Suprapubic skin (tissue), 4 donors: ENCODE measurements at regions not wholly inside any gene's neighbourhood (a gene's known extent, or its start where the extent isn't known, plus 50 kb on each side); places are given as distances from the start of the nearest gene placed in this dataset.

Source experiments
- DNase-seq, 2 donors: peaks; one replicate each; pipeline ENCODE4 v3.0.0-alpha.2; 2019; ENCODE audit warnings: low spot score in 2 of 2
- H3K27ac ChIP-seq: fragments of 200-600 bp; sonication (generic); one replicate; pipeline ENCODE4 v1.5.1; 2019
- H3K27me3 ChIP-seq: fragments of 200-600 bp; sonication (generic); one replicate; pipeline ENCODE4 v1.5.1; 2019
- H3K36me3 ChIP-seq: fragments of 200-600 bp; sonication (generic); one replicate; pipeline ENCODE4 v1.5.1; 2019
- H3K4me1 ChIP-seq: fragments of 200-600 bp; sonication (generic); one replicate; pipeline ENCODE4 v1.5.1; 2019
- H3K4me3 ChIP-seq: fragments of 200-600 bp; sonication (generic); one replicate; pipeline ENCODE4 v1.5.1; 2019; ENCODE audit warnings: mild to moderate bottlenecking
- H3K9me3 ChIP-seq: fragments of 200-600 bp; sonication (generic); one replicate; pipeline ENCODE4 v1.5.1; 2019
- EP300 ChIP-seq: sonication (generic); formaldehyde crosslinking; IDR thresholded peaks from one replicate; pipeline ENCODE4 v1.6.1; 2017; ENCODE audit warnings: antibody characterized with exemption
- POLR2A ChIP-seq, 2 donors: fragments of 450-650 bp; IDR thresholded peaks; one replicate each; pipeline ENCODE4 v1.6.1; 2017; ENCODE audit warnings: antibody characterized with exemption in 2 of 2, mild to moderate bottlenecking in 2 of 2, moderate library complexity in 2 of 2
- POLR2AphosphoS5 ChIP-seq, 3 donors: sonication (generic); formaldehyde crosslinking; IDR thresholded peaks; one replicate each; pipeline ENCODE4 v1.6.1; 2017; ENCODE audit warnings: antibody characterized with exemption in 3 of 3
- WGBS: methylation state at CpG from one replicate; pipeline ENCODE4 v1.1.5; 2018; 5-methylcytosine and 5-hydroxymethylcytosine counted together
- TF ChIP-seq, protein P1 (sequence below), 2 donors: fragments of 200-600 bp in 1 of 2; fragments of 450-650 bp in 1 of 2; sonication (generic) in 1 of 2; IDR thresholded peaks; one replicate each; pipeline ENCODE4 v1.5.1; 2016 to 2019; ENCODE audit warnings: antibody characterized with exemption in 2 of 2, mild to moderate bottlenecking in 1 of 2, moderate library complexity in 1 of 2

DNA sequence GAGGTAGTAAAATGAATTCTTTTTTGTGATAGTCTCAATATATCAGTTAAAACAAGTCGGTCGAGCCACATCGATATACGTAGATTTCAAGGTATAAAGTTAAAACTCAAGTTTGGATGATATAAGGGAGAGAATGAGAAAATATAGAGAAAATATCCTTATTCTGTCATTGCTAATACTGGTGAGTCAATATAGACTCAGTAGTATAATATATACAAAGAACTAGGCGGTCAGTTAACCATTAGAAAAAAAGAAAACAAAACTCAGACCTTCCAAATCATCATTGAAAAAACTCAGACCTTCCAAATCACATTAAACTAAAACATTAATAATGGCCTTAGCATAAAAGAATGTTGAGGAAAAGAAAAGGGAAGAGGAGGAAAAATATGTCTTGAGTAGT is 817.1 kb upstream of the IGFBP3 start:
- no peaks in the 10 kb centered on the region for H3K27me3 ChIP-seq
- whole genome bisulfite sequencing = 96% methylated on average over 5 of the region's 5 CpGs
- H3K27ac ChIP-seq = no peak overlapping the region
- H3K4me1 ChIP-seq = no peaks in the 10 kb centered on the region
- no peak overlapping the region for H3K4me3 ChIP-seq
- no peak for DNase-seq
- TF ChIP-seq POLR2A (IDR thresholded peaks at IDR 0.05) (no peak), EP300 (no peak), POLR2AphosphoS5 (IDR thresholded peaks at IDR 0.05) (no peak)
- TF ChIP-seq, protein P1, sequence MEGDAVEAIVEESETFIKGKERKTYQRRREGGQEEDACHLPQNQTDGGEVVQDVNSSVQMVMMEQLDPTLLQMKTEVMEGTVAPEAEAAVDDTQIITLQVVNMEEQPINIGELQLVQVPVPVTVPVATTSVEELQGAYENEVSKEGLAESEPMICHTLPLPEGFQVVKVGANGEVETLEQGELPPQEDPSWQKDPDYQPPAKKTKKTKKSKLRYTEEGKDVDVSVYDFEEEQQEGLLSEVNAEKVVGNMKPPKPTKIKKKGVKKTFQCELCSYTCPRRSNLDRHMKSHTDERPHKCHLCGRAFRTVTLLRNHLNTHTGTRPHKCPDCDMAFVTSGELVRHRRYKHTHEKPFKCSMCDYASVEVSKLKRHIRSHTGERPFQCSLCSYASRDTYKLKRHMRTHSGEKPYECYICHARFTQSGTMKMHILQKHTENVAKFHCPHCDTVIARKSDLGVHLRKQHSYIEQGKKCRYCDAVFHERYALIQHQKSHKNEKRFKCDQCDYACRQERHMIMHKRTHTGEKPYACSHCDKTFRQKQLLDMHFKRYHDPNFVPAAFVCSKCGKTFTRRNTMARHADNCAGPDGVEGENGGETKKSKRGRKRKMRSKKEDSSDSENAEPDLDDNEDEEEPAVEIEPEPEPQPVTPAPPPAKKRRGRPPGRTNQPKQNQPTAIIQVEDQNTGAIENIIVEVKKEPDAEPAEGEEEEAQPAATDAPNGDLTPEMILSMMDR (IDR thresholded peaks at IDR 0.05) = no peak
- no peaks in the 10 kb centered on the region for H3K36me3 ChIP-seq
- H3K9me3 ChIP-seq = no peaks in the 10 kb centered on the region

DNA sequence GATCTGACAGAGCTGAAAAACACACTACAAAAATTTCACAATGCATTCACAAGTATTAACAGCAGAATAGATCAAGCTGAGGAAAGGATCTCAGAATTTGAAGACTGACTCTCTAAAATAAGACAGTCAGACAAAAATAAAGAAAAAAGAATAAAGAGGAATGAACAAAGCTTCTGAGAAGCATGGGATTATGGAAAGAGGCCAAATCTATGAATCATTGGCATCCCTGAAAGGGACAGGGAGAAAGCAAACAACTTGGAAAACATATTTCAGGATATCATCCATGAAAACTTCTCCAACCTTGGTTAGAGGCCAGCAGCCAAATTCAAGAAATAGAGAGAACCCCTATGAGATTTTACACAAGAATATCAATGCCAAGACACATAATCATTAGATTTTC is 804.8 kb upstream of the IGFBP3 start:
- TF ChIP-seq POLR2A (IDR thresholded peaks at IDR 0.05) (no peak), EP300 (no peak), POLR2AphosphoS5 (IDR thresholded peaks at IDR 0.05) (no peak)
- TF ChIP-seq, protein P1 (IDR thresholded peaks at IDR 0.05) = no peak
- Histone ChIP-seq H3K27me3 (no peaks in the 10 kb centered on the region), H3K27ac (no peak overlapping the region), H3K4me3 (no peak overlapping the region), H3K4me1 (no peaks in the 10 kb centered on the region), H3K9me3 (no peaks in the 10 kb centered on the region), H3K36me3 (no peaks in the 10 kb centered on the region)
- no peak for DNase-seq

DNA sequence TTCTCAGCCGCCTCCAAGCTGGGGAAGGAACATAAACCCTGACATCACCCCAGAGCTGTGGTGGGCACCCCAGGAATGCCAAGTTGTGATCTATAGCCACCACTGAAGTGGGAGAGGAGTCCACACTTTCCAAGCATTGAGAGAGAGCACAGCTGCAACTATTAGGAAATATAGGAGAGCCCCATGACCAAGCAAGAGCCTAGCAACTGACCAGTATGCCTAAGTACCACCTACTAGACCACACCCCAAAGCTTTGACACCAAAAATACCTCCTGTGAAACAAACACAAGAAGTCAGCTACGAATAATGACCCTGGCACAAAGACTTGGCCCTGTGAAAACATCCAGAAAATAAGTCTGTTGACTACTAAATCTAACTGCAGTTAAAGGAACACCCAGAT is 804.1 kb upstream of the IGFBP3 start:
- Histone ChIP-seq H3K4me3 (no peak overlapping the region), H3K36me3 (no peaks in the 10 kb centered on the region), H3K9me3 (no peaks in the 10 kb centered on the region), H3K4me1 (no peaks in the 10 kb centered on the region), H3K27me3 (no peaks in the 10 kb centered on the region), H3K27ac (no peak overlapping the region)
- TF ChIP-seq EP300 (no peak), POLR2AphosphoS5 (IDR thresholded peaks at IDR 0.05) (no peak), POLR2A (IDR thresholded peaks at IDR 0.05) (no peak)
- TF ChIP-seq, protein P1 (IDR thresholded peaks at IDR 0.05) = no peak
- no peak for DNase-seq
- 77% methylated on average over 2 of the region's 2 CpGs for WGBS

DNA sequence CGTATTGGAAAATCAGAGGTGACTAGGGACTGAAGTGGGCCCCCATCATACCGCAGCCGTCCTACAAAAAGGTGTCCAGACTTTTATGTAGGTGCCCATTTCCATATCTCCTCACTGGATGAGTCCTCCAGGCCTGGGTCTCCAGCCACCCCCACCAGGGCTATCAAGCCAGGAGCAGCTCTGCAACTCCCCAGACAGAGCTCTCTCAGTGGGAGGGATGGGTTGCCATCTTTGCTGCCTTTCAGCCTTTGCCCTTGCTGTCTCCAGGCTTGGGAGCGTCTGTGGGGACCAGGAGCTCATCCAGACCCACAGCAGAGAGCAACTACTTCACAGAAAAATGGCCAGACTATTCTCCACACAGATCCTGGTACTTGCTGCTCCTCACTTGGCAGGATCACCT is 802.7 kb upstream of the IGFBP3 start:
- H3K9me3 ChIP-seq = no peaks in the 10 kb centered on the region
- 94% methylated on average over 3 of the region's 4 CpGs for WGBS
- no peak for TF ChIP-seq POLR2AphosphoS5 (IDR thresholded peaks at IDR 0.05)
- TF ChIP-seq, protein P1 (IDR thresholded peaks at IDR 0.05) = no peak
- no peak for TF ChIP-seq EP300
- no peak for TF ChIP-seq POLR2A (IDR thresholded peaks at IDR 0.05)
- no peaks in the 10 kb centered on the region for H3K36me3 ChIP-seq
- no peak overlapping the region for H3K4me3 ChIP-seq
- no peak overlapping the region for H3K27ac ChIP-seq
- H3K4me1 ChIP-seq = no peaks in the 10 kb centered on the region
- H3K27me3 ChIP-seq = no peaks in the 10 kb centered on the region
- DNase-seq = no peak

DNA sequence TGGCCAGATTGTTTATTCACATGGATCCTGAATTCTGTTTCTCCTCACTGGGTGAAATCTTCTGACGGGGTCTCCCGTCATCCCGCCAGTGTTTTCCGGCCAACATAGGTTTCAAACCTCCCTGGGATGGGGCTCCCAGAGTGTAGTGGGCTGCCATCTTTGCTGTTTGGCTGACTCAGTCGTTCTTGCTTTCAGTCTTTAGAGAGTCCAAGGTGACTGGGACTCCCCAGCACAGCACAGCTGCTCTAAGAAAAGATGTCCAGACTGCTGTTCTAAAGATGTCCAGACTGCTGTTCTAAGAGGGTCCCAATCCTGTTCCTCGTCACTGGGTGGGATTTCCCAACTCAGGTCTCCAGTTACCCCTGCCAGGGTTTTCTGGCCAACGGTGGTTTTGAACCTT is 801.9 kb upstream of the IGFBP3 start:
- no peak for DNase-seq
- Histone ChIP-seq H3K36me3 (no peaks in the 10 kb centered on the region), H3K4me1 (no peaks in the 10 kb centered on the region), H3K27me3 (no peaks in the 10 kb centered on the region), H3K4me3 (no peak overlapping the region), H3K27ac (no peak overlapping the region), H3K9me3 (no peaks in the 10 kb centered on the region)
- TF ChIP-seq POLR2AphosphoS5 (IDR thresholded peaks at IDR 0.05) (no peak), POLR2A (IDR thresholded peaks at IDR 0.05) (no peak), EP300 (no peak)
- TF ChIP-seq, protein P1 (IDR thresholded peaks at IDR 0.05) = no peak
- WGBS = 90% methylated on average over 6 of the region's 7 CpGs
